HG03095 (cell line): ENCODE measurements at regions not wholly inside any gene's neighbourhood (a gene's known extent, or its start where the extent isn't known, plus 50 kb on each side); places are given as distances from the start of the nearest gene placed in this dataset.
"Not testable (repeated sequence)": the region's sequence is repeated elsewhere in the genome, so short reads cannot be mapped to it uniquely, and the experiment has no call there.

ENCODE experiments used
- ATAC-seq: cut with Tn5 transposase; IDR thresholded peaks from one replicate; pipeline ENCODE4 v1.9.1; 2021; ENCODE audit warnings: moderate library complexity; ENCODE audit not compliant: unreplicated experiment

DNA sequence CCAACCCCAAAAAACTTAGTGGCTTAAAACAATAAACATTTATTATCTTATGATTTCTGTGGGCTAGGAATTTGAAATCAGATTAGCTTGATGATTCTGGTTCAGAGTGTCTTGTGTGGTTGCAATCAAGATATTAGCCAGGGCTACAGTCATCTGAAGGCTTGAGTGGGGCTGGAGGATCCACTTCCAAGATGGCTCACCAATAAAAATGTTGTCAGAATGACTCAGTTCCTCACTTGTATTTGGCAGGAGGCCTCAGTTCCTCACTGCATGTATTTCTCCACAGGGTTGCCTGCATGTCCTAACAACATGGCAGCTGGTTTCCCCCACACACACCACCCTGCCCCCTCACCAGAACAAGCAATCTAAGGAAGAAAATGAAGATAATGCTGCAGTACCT, 98.2 kb upstream of the NIPBL start:
- ATAC-seq: no peak

GRCh38 chr5:36782612-36783011, 94.0 kb upstream of the NIPBL start:
- ATAC-seq: not testable (repeated sequence)

GRCh38 chr5:36786448-36787012, 90.0 kb upstream of the NIPBL start:
- no peak for ATAC-seq

- no peak for ATAC-seq
Measured at GRCh38 chr5:36787365-36788093, 89.0 kb upstream of the NIPBL start.

DNA sequence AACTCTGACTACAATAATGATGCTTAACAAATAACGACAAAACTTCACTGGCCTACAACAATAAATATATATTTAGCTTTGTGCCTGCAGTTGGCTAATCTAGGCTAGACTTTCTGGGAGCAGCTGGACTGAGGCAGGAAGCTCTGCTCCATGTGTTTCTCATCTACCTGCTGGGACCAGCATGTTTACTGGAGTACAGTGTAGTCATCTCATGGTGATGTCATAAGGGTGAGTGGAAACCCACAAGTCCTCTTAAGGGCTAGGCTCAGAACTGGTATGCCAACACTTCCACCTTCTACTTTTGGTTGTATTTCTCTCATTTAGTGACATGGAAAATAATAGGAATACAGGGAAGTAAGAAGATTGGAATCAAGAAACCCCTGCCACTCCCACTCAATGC, 85.7 kb upstream of the NIPBL start:
- no peak for ATAC-seq

DNA sequence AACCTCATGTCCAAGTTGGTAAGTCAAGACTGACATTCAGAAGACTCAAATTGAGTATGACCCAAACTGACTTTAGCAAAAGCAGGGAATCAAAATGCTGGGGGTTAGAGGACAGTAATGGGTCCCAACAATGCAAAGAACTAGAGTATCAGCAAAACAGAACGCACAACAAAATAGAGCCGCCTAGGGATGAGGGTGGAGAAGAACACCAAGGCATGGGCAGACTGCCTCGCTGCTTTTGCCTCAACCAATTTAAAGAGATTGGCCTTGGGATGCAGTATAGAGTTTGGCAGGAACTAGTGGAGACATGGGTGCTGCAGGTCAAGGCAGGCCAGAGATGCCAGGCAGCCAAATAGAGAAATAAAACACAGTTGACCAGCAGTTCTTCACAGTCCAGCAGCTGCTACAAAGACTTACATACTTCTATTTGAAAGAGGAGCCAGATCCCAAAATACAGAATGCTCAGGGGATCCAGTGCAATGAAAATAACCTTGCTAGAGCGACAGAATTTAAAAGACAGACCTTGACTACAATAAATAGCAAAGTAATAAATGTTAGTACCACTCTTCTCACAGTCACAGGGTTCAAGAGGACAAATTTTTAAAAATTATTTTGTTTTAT, 83.9 kb upstream of the NIPBL start:
- no peak for ATAC-seq

DNA sequence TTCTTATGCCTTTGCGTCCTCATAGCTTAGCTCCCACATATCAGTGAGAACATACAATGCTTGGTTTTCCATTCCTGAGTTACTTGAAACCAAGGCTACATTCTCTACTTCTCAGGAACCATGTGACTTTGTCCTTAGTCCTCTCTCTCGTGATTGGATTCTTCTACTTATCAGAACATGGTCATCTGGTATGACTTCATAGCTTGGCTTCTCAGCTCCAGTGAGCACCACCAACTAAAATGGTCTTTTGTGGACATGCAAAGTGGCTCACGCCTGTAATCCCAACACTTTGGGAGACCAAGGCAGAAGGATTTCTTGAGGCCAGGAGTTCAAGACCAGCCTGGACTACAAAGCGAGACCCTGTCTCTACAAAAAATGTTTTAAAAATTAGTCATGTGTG, 81.2 kb upstream of the NIPBL start:
- no peak for ATAC-seq

- ATAC-seq: no peak
Measured at GRCh38 chr5:36796155-36796554, 80.4 kb upstream of the NIPBL start.

DNA sequence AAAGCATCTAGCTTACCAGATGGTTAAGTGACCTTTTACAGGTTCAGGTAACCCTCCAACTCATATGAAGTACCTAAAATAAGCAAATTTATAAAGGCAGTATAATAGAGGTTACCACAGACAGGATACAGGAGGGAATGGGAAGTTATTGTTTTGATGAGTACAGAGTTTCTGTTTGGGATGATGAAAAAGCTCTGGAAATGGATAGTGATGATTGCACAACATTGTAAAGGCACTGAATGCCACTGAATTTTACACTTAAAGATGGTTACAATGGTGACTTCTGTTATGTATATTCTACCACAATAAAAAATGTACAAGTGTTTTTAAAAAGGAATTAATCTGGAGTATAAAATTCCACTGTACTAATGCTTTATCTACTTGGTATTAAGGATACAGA, 75.0 kb upstream of the NIPBL start:
- no peak for ATAC-seq

GRCh38 chr5:36802187-36802586, 74.4 kb upstream of the NIPBL start:
- ATAC-seq: no peak

- not testable (repeated sequence) for ATAC-seq
Measured at GRCh38 chr5:36813249-36813648, 63.3 kb upstream of the NIPBL start.

DNA sequence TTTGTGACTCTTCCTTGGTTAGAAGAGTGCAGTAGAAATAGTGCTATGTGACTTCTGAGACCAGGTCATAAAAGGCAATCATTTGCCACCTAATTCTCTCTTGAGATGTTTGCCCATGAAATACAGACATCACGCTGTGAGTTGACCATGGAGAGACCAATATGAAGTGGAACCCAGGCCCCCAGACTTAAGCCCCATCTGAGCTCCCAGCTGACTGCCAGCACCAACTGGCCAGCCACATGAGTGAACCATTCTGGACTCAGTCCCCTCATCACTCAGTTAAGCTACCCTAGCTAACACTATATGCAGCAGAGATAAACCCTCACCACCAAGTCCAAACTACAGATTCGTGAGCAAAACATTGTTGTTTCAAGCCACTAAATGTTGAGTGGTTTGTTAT, 60.7 kb upstream of the NIPBL start:
- ATAC-seq: no peak

GRCh38 chr5:36820900-36821299, 55.7 kb upstream of the NIPBL start:
- no peak for ATAC-seq

DNA sequence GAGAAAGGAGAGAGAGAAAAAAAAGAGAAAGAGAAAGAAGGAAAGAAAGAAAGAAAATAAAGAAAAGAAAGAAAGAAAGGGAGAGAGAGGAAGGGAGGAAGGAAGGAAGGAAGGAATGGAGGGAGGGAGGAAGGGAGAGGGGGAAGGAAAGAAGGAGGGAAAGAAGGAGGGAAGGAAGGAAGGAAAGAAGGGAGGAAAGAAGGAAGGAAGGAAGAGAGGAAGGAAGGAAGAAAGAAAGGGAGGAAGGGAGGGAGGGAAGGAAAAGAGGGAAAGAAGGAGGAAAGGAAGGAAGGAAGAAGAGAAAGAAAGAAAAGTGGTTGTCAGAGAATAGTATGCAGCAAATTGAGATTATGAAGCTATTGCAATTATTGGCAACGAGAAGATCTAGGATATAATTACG, 49.9 kb upstream of the NIPBL start:
- no peak for ATAC-seq
